Osteocyte (in vitro differentiated cells): ENCODE measurements at regions not wholly inside any gene's neighbourhood (a gene's known extent, or its start where the extent isn't known, plus 50 kb on each side); places are given as distances from the start of the nearest gene placed in this dataset.
A peak's percentile ranks its signal among the peaks of the same experiment; 100 is the strongest.

Experiments used
- DNase-seq: peaks from one replicate; pipeline ENCODE4 v3.0.0; 2021; ENCODE audit warnings: mixed read lengths; ENCODE audit not compliant: unreplicated experiment; ENCODE audit errors: extremely low spot score
- H3K27ac Mint-ChIP-seq: one replicate; pipeline ENCODE4 v1.8.0; 2021; ENCODE audit warnings: mild to moderate bottlenecking, mixed read lengths; ENCODE audit not compliant: unreplicated experiment
- H3K27me3 Mint-ChIP-seq: one replicate; pipeline ENCODE4 v1.8.0; 2021; ENCODE audit warnings: mixed read lengths; ENCODE audit not compliant: unreplicated experiment
- H3K36me3 Mint-ChIP-seq: one replicate; pipeline ENCODE4 v1.8.0; 2021; ENCODE audit warnings: mixed read lengths; ENCODE audit not compliant: unreplicated experiment
- H3K4me1 Mint-ChIP-seq: one replicate; pipeline ENCODE4 v1.8.0; 2021; ENCODE audit warnings: mixed read lengths; ENCODE audit not compliant: unreplicated experiment
- H3K4me3 Mint-ChIP-seq: one replicate; pipeline ENCODE4 v1.8.0; 2021; ENCODE audit warnings: mild to moderate bottlenecking, moderate library complexity, mixed read lengths; ENCODE audit not compliant: unreplicated experiment
- H3K9me3 Mint-ChIP-seq: one replicate; pipeline ENCODE4 v1.8.0; 2021; ENCODE audit warnings: mixed read lengths; ENCODE audit not compliant: unreplicated experiment
- CTCF ChIP-seq: fragments of 200-600 bp; sonication (generic); IDR thresholded peaks from 2 replicates; pipeline ENCODE4 v1.5.0; 2021; ENCODE audit warnings: antibody characterized with exemption, mild to moderate bottlenecking, moderate library complexity

DNA sequence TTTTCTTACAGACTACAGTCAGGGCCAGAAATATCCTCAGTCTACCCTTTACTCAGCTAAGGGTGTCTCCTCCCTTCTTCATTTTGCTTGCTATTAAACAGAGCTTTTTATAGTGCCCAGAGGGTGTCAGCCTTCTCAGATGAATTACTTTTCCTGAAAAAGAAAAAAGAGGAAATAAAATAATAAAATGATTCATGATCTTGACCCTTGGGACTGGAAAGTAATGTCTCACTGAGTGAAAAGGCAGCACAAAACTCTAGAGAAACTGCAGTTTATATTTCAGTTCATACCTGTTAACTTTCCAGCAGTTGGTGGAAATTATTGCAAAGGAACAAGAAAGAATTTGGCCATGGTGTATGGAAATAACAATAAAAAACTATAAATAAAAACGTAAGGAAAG is 170.6 kb downstream of the IBTK start:
- H3K9me3 Mint-ChIP-seq: peaks cover 4% of the 10 kb centered on the region
- H3K4me1 Mint-ChIP-seq: peaks cover 48% of the 10 kb centered on the region
- no peaks in the 10 kb centered on the region for H3K36me3 Mint-ChIP-seq
- peak; percentile 42 for TF ChIP-seq CTCF
- H3K27me3 Mint-ChIP-seq: no peaks in the 10 kb centered on the region
- no peak for DNase-seq
- no peak overlapping the region for H3K4me3 Mint-ChIP-seq
- no peak overlapping the region for H3K27ac Mint-ChIP-seq

GRCh38 chr6:82074556-82074955 is 173.0 kb downstream of the IBTK start:
- no peak for TF ChIP-seq CTCF
- DNase-seq: no peak
- Mint-ChIP-seq H3K9me3 (peaks cover 2% of the 10 kb centered on the region), H3K4me1 (peaks cover 36% of the 10 kb centered on the region), H3K4me3 (no peak overlapping the region), H3K27me3 (no peaks in the 10 kb centered on the region), H3K36me3 (no peaks in the 10 kb centered on the region), H3K27ac (peak overlapping the region; percentile 6)

DNA sequence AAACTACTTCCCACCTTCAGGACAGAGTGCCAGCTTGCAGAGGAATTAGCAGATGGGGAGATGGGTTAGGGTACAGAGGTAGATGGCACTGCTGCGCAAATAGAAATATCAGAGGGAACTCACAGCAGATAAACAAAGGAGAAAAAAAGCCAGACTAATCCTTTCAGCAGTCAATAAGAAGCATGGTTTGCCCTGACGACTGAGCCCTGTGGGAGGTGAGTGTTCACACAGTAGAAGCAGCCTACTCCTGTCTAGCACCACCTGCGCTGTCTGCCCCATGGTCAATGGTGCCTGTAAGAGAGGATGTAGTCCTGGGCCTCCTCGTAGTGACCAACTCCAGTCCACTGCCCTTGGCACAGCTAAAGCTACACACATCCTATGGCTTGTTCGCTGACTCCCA is 174.1 kb downstream of the IBTK start:
- H3K36me3 Mint-ChIP-seq: no peaks in the 10 kb centered on the region
- no peak overlapping the region for H3K27ac Mint-ChIP-seq
- DNase-seq: no peak
- TF ChIP-seq CTCF: no peak
- H3K4me3 Mint-ChIP-seq: no peak overlapping the region
- no peaks in the 10 kb centered on the region for H3K27me3 Mint-ChIP-seq
- peaks cover 27% of the 10 kb centered on the region for H3K4me1 Mint-ChIP-seq
- no peaks in the 10 kb centered on the region for H3K9me3 Mint-ChIP-seq

- TF ChIP-seq CTCF: no peak
- H3K27ac Mint-ChIP-seq: peak overlapping the region; percentile 52
- H3K27me3 Mint-ChIP-seq: no peaks in the 10 kb centered on the region
- no peak for DNase-seq
- H3K36me3 Mint-ChIP-seq: no peaks in the 10 kb centered on the region
- peaks cover 27% of the 10 kb centered on the region for H3K4me1 Mint-ChIP-seq
- no peaks in the 10 kb centered on the region for H3K9me3 Mint-ChIP-seq
- H3K4me3 Mint-ChIP-seq: no peak overlapping the region
Observed at GRCh38 chr6:82072751-82073150, 174.8 kb downstream of the IBTK start.

GRCh38 chr6:82072121-82072521 is 175.4 kb downstream of the IBTK start:
- H3K36me3 Mint-ChIP-seq: no peaks in the 10 kb centered on the region
- H3K4me1 Mint-ChIP-seq: peaks cover 24% of the 10 kb centered on the region
- no peaks in the 10 kb centered on the region for H3K9me3 Mint-ChIP-seq
- TF ChIP-seq CTCF: no peak
- no peak overlapping the region for H3K4me3 Mint-ChIP-seq
- no peak for DNase-seq
- no peaks in the 10 kb centered on the region for H3K27me3 Mint-ChIP-seq
- H3K27ac Mint-ChIP-seq: peak overlapping the region; percentile 52
